ENCODE measurements at regions not wholly inside any gene's neighbourhood (a gene's known extent, or its start where the extent isn't known, plus 50 kb on each side); places are given as distances from the start of the nearest gene placed in this dataset.
"Not testable (repeated sequence)": the region's sequence is repeated elsewhere in the genome, so short reads cannot be mapped to it uniquely, and the experiment has no call there.

DNA sequence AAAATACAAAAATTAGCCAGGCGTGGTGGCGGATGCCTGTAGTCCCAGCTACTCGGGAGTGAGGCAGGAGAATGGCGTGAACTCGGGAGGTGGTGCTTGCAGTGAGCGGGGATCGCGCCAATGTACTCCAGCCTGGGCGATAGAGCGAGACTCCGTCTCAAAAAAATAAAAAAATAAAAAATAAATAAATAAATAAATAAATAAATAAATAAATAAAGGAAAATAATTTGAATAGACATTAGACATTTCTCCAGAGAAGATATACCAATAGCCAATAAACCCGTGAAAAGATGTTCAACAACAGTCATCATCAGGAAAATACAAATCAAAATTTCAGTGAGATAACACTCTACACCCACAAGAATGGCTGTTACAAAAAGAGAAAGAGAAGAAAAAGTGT lies 1302.4 kb upstream of the GYPC start:
- not testable (repeated sequence) for DNase-seq (ENCODE audit: low read depth, low spot score)

DNA sequence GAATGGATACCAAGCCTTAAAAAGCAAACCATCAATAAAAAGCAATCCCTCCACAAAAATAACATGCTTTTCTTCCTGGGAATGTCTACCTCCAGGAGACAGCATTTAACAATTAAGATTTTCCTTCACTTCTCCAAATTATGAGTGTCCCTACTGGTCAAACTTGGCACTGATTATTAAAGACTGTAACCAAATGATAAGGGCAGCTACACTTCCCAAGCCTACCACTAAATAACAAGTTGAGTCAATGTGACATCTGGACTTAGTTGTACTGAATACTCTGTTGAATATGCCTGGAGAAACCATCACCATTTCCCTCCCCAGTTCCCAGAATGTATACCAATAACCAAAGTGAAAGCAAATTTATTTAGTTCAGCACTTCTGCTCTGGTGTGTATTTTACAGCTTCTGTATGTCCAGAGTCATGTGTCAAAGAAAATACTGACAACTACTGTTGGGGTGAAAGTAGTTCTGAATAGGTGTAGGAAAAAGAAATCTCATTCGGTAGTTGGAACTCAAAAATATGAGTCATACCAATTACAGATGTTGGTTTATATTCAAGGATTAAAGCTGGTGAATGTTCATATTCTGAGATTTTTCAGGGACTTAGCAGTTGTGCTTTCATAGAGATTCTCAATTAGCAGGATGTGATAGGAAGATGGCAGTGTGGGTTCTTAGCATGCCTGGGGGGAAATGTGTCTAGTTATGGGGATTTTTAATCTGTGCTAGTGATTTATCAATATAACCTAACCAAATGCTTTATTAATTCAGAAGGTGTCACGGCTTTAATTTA lies 1291.6 kb upstream of the GYPC start:
- DNase-seq (ENCODE audit: low read depth, low spot score): no peak

GRCh38 chr2:125364984-125365265 lies 1291.0 kb upstream of the GYPC start:
- DNase-seq (ENCODE audit: low read depth, low spot score): no peak

GRCh38 chr2:125371867-125372266 lies 1284.1 kb upstream of the GYPC start:
- no peak for DNase-seq (ENCODE audit: low read depth, low spot score)

DNA sequence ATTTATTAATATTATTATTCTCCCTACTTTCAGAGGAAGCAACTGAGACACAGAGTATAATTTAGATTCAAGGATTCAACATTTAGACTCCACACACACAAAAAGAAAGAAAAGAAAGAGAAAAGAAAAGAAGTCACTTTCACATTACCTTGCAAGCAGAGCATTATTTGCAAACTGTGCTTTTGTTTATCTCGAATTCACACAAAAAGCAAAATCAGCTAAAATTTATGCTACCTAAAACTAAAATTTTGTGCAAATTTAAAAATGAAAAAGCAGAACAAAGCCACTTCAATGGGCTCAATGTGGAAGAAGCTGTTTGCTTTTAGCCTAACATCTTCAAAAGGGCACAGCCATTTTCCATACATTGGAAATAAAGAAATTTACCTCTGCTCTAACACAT lies 1282.7 kb upstream of the GYPC start:
- no peak for DNase-seq (ENCODE audit: low read depth, low spot score)

DNA sequence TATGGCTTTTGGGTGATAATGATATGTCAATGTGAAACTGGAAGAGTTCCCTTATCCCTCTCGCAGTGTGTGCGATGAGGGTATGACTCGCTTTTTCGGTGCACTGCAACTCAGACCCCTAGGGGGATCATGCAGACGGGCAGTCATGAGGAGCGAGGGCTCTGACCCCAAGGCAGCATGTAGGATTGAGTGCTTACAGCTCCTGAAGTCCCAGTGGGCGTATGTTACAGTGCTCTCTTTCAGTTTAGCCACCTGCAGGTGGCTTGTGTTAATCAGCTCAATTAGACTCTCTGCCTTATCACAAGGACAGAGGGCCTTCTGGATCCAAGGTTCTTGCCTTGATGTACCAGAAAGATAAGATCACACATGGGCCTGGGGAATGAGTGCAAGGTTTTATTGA lies 1269.9 kb upstream of the GYPC start:
- DNase-seq (ENCODE audit: low read depth, low spot score): no peak

- no peak for DNase-seq (ENCODE audit: low read depth, low spot score)
These were observed 1258.3 kb upstream of the GYPC start for GRCh38 chr2:125397535-125398251.

GRCh38 chr2:125398738-125399524 lies 1257.0 kb upstream of the GYPC start:
- DNase-seq (ENCODE audit: low read depth, low spot score): no peak

- DNase-seq (ENCODE audit: low read depth, low spot score): no peak
These were observed 1250.1 kb upstream of the GYPC start for GRCh38 chr2:125405816-125406215.

GRCh38 chr2:125408874-125409538 lies 1247.0 kb upstream of the GYPC start:
- no peak for DNase-seq (ENCODE audit: low read depth, low spot score)

DNA sequence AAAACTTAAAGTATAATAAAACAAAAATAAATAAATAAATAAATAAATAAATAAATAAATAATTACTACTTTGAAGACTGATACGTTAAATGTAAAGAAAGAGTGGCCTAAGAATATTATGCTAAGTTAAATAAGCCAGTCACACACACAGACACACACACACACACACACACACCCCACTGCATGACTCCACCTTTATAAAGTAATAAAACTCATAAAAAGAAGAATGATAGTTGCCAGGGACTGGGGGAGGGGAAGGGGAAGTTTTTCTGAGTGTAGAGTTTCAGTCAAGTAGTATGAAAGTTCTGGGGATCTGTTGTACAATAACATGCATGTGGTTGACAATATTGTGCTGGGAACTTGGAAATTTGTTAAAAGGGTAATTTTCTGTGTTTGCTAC lies 1237.5 kb upstream of the GYPC start:
- no peak for DNase-seq (ENCODE audit: low read depth, low spot score)

- DNase-seq (ENCODE audit: low read depth, low spot score): not testable (repeated sequence)
These were observed 1233.7 kb upstream of the GYPC start for GRCh38 chr2:125422198-125422770.

DNA sequence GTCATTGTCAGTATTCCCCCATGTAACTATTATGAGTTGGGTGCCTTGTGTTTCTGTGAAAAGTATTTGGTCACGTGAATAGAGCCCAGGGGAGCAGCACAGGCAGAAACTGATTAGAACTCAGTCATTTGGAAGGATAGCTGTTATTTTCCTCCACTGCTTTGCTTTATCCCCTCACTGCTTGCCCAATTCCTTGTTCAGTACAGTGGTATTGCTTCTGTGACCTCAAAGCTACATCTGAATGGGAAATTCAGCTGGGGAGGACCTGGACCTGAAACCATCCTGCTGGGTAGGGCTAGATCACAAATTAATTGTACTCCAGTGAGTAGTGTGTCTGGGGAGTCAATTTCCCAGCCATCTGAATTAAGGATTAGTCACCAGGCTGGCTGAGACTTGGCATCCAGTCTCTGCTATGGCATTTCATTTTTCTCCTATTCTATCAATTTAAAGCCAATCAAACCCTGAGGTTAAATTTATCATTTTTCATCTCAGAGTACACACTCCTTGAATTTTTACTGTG lies 1231.6 kb upstream of the GYPC start:
- no peak for DNase-seq (ENCODE audit: low read depth, low spot score)

- no peak for DNase-seq (ENCODE audit: low read depth, low spot score)
These were observed 1228.1 kb upstream of the GYPC start for GRCh38 chr2:125427721-125428315.

DNA sequence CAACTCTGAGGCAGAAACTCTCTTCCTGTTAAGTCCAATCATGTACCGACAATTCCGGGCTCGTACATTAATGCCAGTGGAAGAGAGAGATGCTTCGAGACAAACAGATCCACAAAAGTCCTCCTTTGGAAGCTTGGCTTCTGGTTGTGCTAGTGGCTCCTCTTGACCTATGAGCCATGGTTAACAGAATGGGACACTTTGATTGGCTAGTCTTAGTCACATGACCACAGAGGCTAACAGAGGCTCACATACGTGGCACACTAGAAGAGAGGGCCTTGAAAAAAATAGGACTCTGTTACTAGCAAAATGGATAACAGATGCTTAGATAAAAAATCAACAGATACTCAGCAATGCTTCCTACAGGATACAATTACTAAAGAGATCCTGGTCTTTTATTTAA lies 1211.9 kb upstream of the GYPC start:
- DNase-seq (ENCODE audit: low read depth, low spot score): no peak

GRCh38 chr2:125445495-125445894 lies 1210.5 kb upstream of the GYPC start:
- DNase-seq (ENCODE audit: low read depth, low spot score): no peak

GRCh38 chr2:125450092-125450491 lies 1205.9 kb upstream of the GYPC start:
- no peak for DNase-seq (ENCODE audit: low read depth, low spot score)

- no peak for DNase-seq (ENCODE audit: low read depth, low spot score)
These were observed 1200.8 kb upstream of the GYPC start for GRCh38 chr2:125455110-125455509.

GRCh38 chr2:125456693-125457363 lies 1199.1 kb upstream of the GYPC start:
- DNase-seq (ENCODE audit: low read depth, low spot score): no peak

GRCh38 chr2:125471963-125472362 lies 1184.0 kb upstream of the GYPC start:
- no peak for DNase-seq (ENCODE audit: low read depth, low spot score)
